DMS53 treated with DMSO at 0.1 percent for 48 hours (cell line): ENCODE measurements at regions not wholly inside any gene's neighbourhood (a gene's known extent, or its start where the extent isn't known, plus 50 kb on each side); places are given as distances from the start of the nearest gene placed in this dataset.
A peak's percentile ranks its signal among the peaks of the same experiment; 100 is the strongest.

Source experiments
- DNase-seq: peaks from one replicate; lab custom pipeline; 2025; ENCODE audit not compliant: unreplicated experiment; lab: John Stamatoyannopoulos, UW

- no peak for DNase-seq
Measured at GRCh38 chr4:152117520-152117919, 356.7 kb upstream of the GATB start.

- DNase-seq, result no peak
Measured at GRCh38 chr4:152117054-152117453, 356.2 kb upstream of the GATB start.

- no peak for DNase-seq
Measured at GRCh38 chr4:152115794-152116193, 355.0 kb upstream of the GATB start.

- DNase-seq, result no peak
Measured at GRCh38 chr4:152115118-152115517, 354.3 kb upstream of the GATB start.

- DNase-seq, result no peak
Measured at GRCh38 chr4:152114562-152114961, 353.8 kb upstream of the GATB start.

GRCh38 chr4:152112887-152113286, 352.1 kb upstream of the GATB start:
- no peak for DNase-seq

GRCh38 chr4:152112190-152112589, 351.4 kb upstream of the GATB start:
- no peak for DNase-seq

- no peak for DNase-seq
Measured at GRCh38 chr4:152110780-152111179, 350.0 kb upstream of the GATB start.

GRCh38 chr4:152109531-152110509, 349.0 kb upstream of the GATB start:
- DNase-seq, result no peak

- no peak for DNase-seq
Measured at GRCh38 chr4:152107736-152108500, 347.1 kb upstream of the GATB start.

- DNase-seq, result no peak
Measured at GRCh38 chr4:152106781-152107321, 346.0 kb upstream of the GATB start.

GRCh38 chr4:152106113-152106763, 345.4 kb upstream of the GATB start:
- peak; percentile 52 for DNase-seq

- no peak for DNase-seq
Measured at GRCh38 chr4:152104901-152105357, 344.1 kb upstream of the GATB start.

GRCh38 chr4:152104356-152104755, 343.5 kb upstream of the GATB start:
- DNase-seq, result no peak

- no peak for DNase-seq
Measured at GRCh38 chr4:152103181-152103901, 342.5 kb upstream of the GATB start.

GRCh38 chr4:152102436-152103000, 341.7 kb upstream of the GATB start:
- DNase-seq, result no peak

- DNase-seq, result no peak
Measured at GRCh38 chr4:152101556-152102435, 341.0 kb upstream of the GATB start.

GRCh38 chr4:152100379-152101201, 339.8 kb upstream of the GATB start:
- DNase-seq, result no peak
